H1 (cell line): ENCODE measurements at regions not wholly inside any gene's neighbourhood (a gene's known extent, or its start where the extent isn't known, plus 50 kb on each side); places are given as distances from the start of the nearest gene placed in this dataset.

Experiments
- BCL11A ChIP-seq, 2 experiments: IDR thresholded peaks; one replicate each; pipeline ENCODE4 v1.6.1; 2011; ENCODE audit warnings: low read depth in 2 of 2, low read length in 2 of 2, mild to moderate bottlenecking in 2 of 2
- CTCF ChIP-seq, 3 experiments: IDR thresholded peaks; 1 replicate in 2 of 3; 2 replicates in 1 of 3; pipeline versions ENCODE4 v1.5.1 to v1.6.1; 2011; ENCODE audit warnings: low read length in 3 of 3, mild to moderate bottlenecking in 3 of 3, inconsistent platforms in 2 of 3, low read depth in 1 of 3, moderate library complexity in 1 of 3; ENCODE audit not compliant: insufficient read depth in 1 of 3; ENCODE audit errors: control extremely low read depth in 1 of 3
- POLR2AphosphoS5 ChIP-seq: IDR thresholded peaks from 2 replicates; pipeline ENCODE4 v1.6.1; 2011; ENCODE audit warnings: low read depth, low read length
- SIRT6 ChIP-seq: IDR thresholded peaks from one replicate; pipeline ENCODE4 v1.7.1; 2012; ENCODE audit warnings: low read length, inconsistent platforms
- SP1 ChIP-seq: IDR thresholded peaks from 2 replicates; pipeline ENCODE4 v1.6.1; 2011; ENCODE audit warnings: low read depth, low read length
- TBP ChIP-seq: IDR thresholded peaks from 2 replicates; pipeline ENCODE4 v1.6.1; 2011; ENCODE audit warnings: low read depth, low read length, improper control_type of control experiment
- USF2 ChIP-seq: IDR thresholded peaks from 2 replicates; pipeline ENCODE4 v1.6.1; 2011; ENCODE audit warnings: low read length, improper control_type of control experiment
- YY1 ChIP-seq: IDR thresholded peaks from 2 replicates; pipeline ENCODE4 v1.6.1; 2011; ENCODE audit warnings: low read depth, mild to moderate bottlenecking, low read length
- ZNF274 ChIP-seq: IDR thresholded peaks from 2 replicates; pipeline ENCODE4 v1.7.0; 2012; ENCODE audit warnings: low read length, borderline replicate concordance; ENCODE audit errors: extremely low read depth

- TF ChIP-seq CTCF (IDR thresholded peaks at IDR 0.05; ENCODE audit: control extremely low read depth in 1 of 3, insufficient read depth in 1 of 3, low read depth in 1 of 3, low read length in 3 of 3) (no peak), BCL11A (IDR thresholded peaks at IDR 0.05; ENCODE audit: low read depth in 2 of 2, low read length in 2 of 2) (no peak), SP1 (no peak), TBP (no peak), SIRT6 (no peak), ZNF274 (no peak), USF2 (no peak), YY1 (no peak), POLR2AphosphoS5 (no peak)
Observed at GRCh38 chr1:193342811-193343210, 156.4 kb upstream of the B3GALT2 start.
